ENCODE measurements at regions not wholly inside any gene's neighbourhood (a gene's known extent, or its start where the extent isn't known, plus 50 kb on each side); places are given as distances from the start of the nearest gene placed in this dataset.

- Mint-ChIP-seq H3K27ac (no peak overlapping the region), H3K27me3 (no peaks in the 10 kb centered on the region), H3K9me3 (peaks cover 19% of the 10 kb centered on the region), H3K4me3 (no peak overlapping the region), H3K36me3 (ENCODE audit: low read depth) (no peaks in the 10 kb centered on the region), H3K4me1 (no peaks in the 10 kb centered on the region)
- DNase-seq, result no peak
- POLR2A ChIA-PET, result no interaction called here
- CTCF ChIA-PET, result no interaction called here
Observed at GRCh38 chr1:80053613-80054012, 1047.1 kb upstream of the ADGRL4 start.

- Mint-ChIP-seq H3K36me3 (ENCODE audit: low read depth) (no peaks in the 10 kb centered on the region), H3K4me3 (no peak overlapping the region), H3K27me3 (no peaks in the 10 kb centered on the region), H3K9me3 (peaks cover 23% of the 10 kb centered on the region), H3K4me1 (no peaks in the 10 kb centered on the region), H3K27ac (no peak overlapping the region)
- POLR2A ChIA-PET, result no interaction called here
- DNase-seq, result no peak
- CTCF ChIA-PET, result no interaction called here
Observed at GRCh38 chr1:80050523-80050922, 1044.0 kb upstream of the ADGRL4 start.

GRCh38 chr1:80050085-80050484 is 1043.6 kb upstream of the ADGRL4 start:
- peaks cover 23% of the 10 kb centered on the region for H3K9me3 Mint-ChIP-seq
- no peak for DNase-seq
- no peaks in the 10 kb centered on the region for H3K36me3 Mint-ChIP-seq (ENCODE audit: low read depth)
- ChIA-PET CTCF (no interaction called here), POLR2A (no interaction called here)
- H3K27ac Mint-ChIP-seq, result no peak overlapping the region
- H3K4me1 Mint-ChIP-seq, result no peaks in the 10 kb centered on the region
- H3K4me3 Mint-ChIP-seq, result no peak overlapping the region
- H3K27me3 Mint-ChIP-seq, result no peaks in the 10 kb centered on the region

- DNase-seq, result no peak
- Mint-ChIP-seq H3K27ac (no peak overlapping the region), H3K9me3 (peaks cover 18% of the 10 kb centered on the region), H3K27me3 (no peaks in the 10 kb centered on the region), H3K4me3 (no peak overlapping the region), H3K4me1 (no peaks in the 10 kb centered on the region), H3K36me3 (ENCODE audit: low read depth) (no peaks in the 10 kb centered on the region)
- ChIA-PET CTCF (no interaction called here), POLR2A (no interaction called here)
Observed at GRCh38 chr1:80048716-80049115, 1042.2 kb upstream of the ADGRL4 start.

GRCh38 chr1:80047791-80048190 is 1041.3 kb upstream of the ADGRL4 start:
- no peak overlapping the region for H3K27ac Mint-ChIP-seq

GRCh38 chr1:80044662-80045061 is 1038.1 kb upstream of the ADGRL4 start:
- POLR2A ChIA-PET, result no interaction called here
- H3K4me1 Mint-ChIP-seq, result no peaks in the 10 kb centered on the region

More at GRCh38 chr1:80047791-80048190, 1041.3 kb upstream of the ADGRL4 start:
- no peak for DNase-seq
- no peaks in the 10 kb centered on the region for H3K4me1 Mint-ChIP-seq
- ChIA-PET CTCF (no interaction called here), POLR2A (no interaction called here)
- peaks cover 18% of the 10 kb centered on the region for H3K9me3 Mint-ChIP-seq
- H3K36me3 Mint-ChIP-seq (ENCODE audit: low read depth), result no peaks in the 10 kb centered on the region
- no peaks in the 10 kb centered on the region for H3K27me3 Mint-ChIP-seq
- no peak overlapping the region for H3K4me3 Mint-ChIP-seq

GRCh38 chr1:80036690-80037432 is 1030.3 kb upstream of the ADGRL4 start:
- ChIA-PET CTCF (no interaction called here), POLR2A (no interaction called here)
- no peak overlapping the region for H3K27ac Mint-ChIP-seq

More at GRCh38 chr1:80044662-80045061, 1038.1 kb upstream of the ADGRL4 start:
- H3K27ac Mint-ChIP-seq, result no peak overlapping the region
- H3K9me3 Mint-ChIP-seq, result peaks cover 4% of the 10 kb centered on the region
- no peaks in the 10 kb centered on the region for H3K36me3 Mint-ChIP-seq (ENCODE audit: low read depth)
- DNase-seq, result no peak
- no peaks in the 10 kb centered on the region for H3K27me3 Mint-ChIP-seq
- CTCF ChIA-PET, result no interaction called here
- no peak overlapping the region for H3K4me3 Mint-ChIP-seq

GRCh38 chr1:80023358-80023757 is 1016.8 kb upstream of the ADGRL4 start:
- H3K4me1 Mint-ChIP-seq, result no peaks in the 10 kb centered on the region
- no peaks in the 10 kb centered on the region for H3K36me3 Mint-ChIP-seq (ENCODE audit: low read depth)
- no peaks in the 10 kb centered on the region for H3K27me3 Mint-ChIP-seq
- no peak overlapping the region for H3K4me3 Mint-ChIP-seq
- ChIA-PET POLR2A (no interaction called here), CTCF (no interaction called here)
- DNase-seq, result no peak
- no peak overlapping the region for H3K27ac Mint-ChIP-seq
- H3K9me3 Mint-ChIP-seq, result peaks cover 2% of the 10 kb centered on the region

More at GRCh38 chr1:80036690-80037432, 1030.3 kb upstream of the ADGRL4 start:
- H3K4me1 Mint-ChIP-seq, result no peaks in the 10 kb centered on the region
- no peak overlapping the region for H3K4me3 Mint-ChIP-seq
- H3K36me3 Mint-ChIP-seq (ENCODE audit: low read depth), result no peaks in the 10 kb centered on the region
- no peaks in the 10 kb centered on the region for H3K27me3 Mint-ChIP-seq
- DNase-seq, result no peak
- H3K9me3 Mint-ChIP-seq, result peaks cover 8% of the 10 kb centered on the region

- no peak for DNase-seq
- CTCF ChIA-PET, result no interaction called here
- no peaks in the 10 kb centered on the region for H3K27me3 Mint-ChIP-seq
- H3K4me1 Mint-ChIP-seq, result no peaks in the 10 kb centered on the region
- no peaks in the 10 kb centered on the region for H3K36me3 Mint-ChIP-seq (ENCODE audit: low read depth)
- no peaks in the 10 kb centered on the region for H3K9me3 Mint-ChIP-seq
- H3K27ac Mint-ChIP-seq, result no peak overlapping the region
- POLR2A ChIA-PET, result no interaction called here
- no peak overlapping the region for H3K4me3 Mint-ChIP-seq
Observed at GRCh38 chr1:80021891-80022290, 1015.4 kb upstream of the ADGRL4 start.

GRCh38 chr1:80018348-80018747 is 1011.8 kb upstream of the ADGRL4 start:
- no peak for DNase-seq
- ChIA-PET POLR2A (no interaction called here), CTCF (no interaction called here)
- Mint-ChIP-seq H3K36me3 (ENCODE audit: low read depth) (no peaks in the 10 kb centered on the region), H3K4me3 (no peak overlapping the region), H3K27me3 (no peaks in the 10 kb centered on the region), H3K9me3 (no peaks in the 10 kb centered on the region), H3K4me1 (no peaks in the 10 kb centered on the region), H3K27ac (no peak overlapping the region)

GRCh38 chr1:80008934-80009333 is 1002.4 kb upstream of the ADGRL4 start:
- Mint-ChIP-seq H3K4me1 (no peaks in the 10 kb centered on the region), H3K36me3 (ENCODE audit: low read depth) (no peaks in the 10 kb centered on the region), H3K9me3 (no peaks in the 10 kb centered on the region), H3K27me3 (no peaks in the 10 kb centered on the region), H3K4me3 (no peak overlapping the region), H3K27ac (no peak overlapping the region)
- DNase-seq, result no peak
- ChIA-PET CTCF (no interaction called here), POLR2A (no interaction called here)

GRCh38 chr1:80003250-80003649 is 996.7 kb upstream of the ADGRL4 start:
- H3K4me3 Mint-ChIP-seq, result no peak overlapping the region
- H3K27me3 Mint-ChIP-seq, result no peaks in the 10 kb centered on the region
- ChIA-PET CTCF (no interaction called here), POLR2A (no interaction called here)
- no peak for DNase-seq
- no peak overlapping the region for H3K27ac Mint-ChIP-seq
- H3K36me3 Mint-ChIP-seq (ENCODE audit: low read depth), result no peaks in the 10 kb centered on the region
- H3K9me3 Mint-ChIP-seq, result peaks cover 4% of the 10 kb centered on the region
- no peaks in the 10 kb centered on the region for H3K4me1 Mint-ChIP-seq

GRCh38 chr1:79988401-79988800 is 981.9 kb upstream of the ADGRL4 start:
- no peak for DNase-seq
- H3K4me1 Mint-ChIP-seq, result no peaks in the 10 kb centered on the region
- ChIA-PET POLR2A (no interaction called here), CTCF (no interaction called here)
- no peak overlapping the region for H3K4me3 Mint-ChIP-seq
- peaks cover 5% of the 10 kb centered on the region for H3K9me3 Mint-ChIP-seq
- H3K27ac Mint-ChIP-seq, result no peak overlapping the region
- H3K36me3 Mint-ChIP-seq (ENCODE audit: low read depth), result no peaks in the 10 kb centered on the region
- no peaks in the 10 kb centered on the region for H3K27me3 Mint-ChIP-seq

GRCh38 chr1:79982211-79982610 is 975.7 kb upstream of the ADGRL4 start:
- Mint-ChIP-seq H3K27me3 (no peaks in the 10 kb centered on the region), H3K9me3 (peaks cover 4% of the 10 kb centered on the region), H3K27ac (no peak overlapping the region), H3K36me3 (ENCODE audit: low read depth) (no peaks in the 10 kb centered on the region), H3K4me1 (no peaks in the 10 kb centered on the region), H3K4me3 (no peak overlapping the region)
- ChIA-PET CTCF (no interaction called here), POLR2A (no interaction called here)
- DNase-seq, result no peak
